ENCODE measurements at regions not wholly inside any gene's neighbourhood (a gene's known extent, or its start where the extent isn't known, plus 50 kb on each side); places are given as distances from the start of the nearest gene placed in this dataset.

DNA sequence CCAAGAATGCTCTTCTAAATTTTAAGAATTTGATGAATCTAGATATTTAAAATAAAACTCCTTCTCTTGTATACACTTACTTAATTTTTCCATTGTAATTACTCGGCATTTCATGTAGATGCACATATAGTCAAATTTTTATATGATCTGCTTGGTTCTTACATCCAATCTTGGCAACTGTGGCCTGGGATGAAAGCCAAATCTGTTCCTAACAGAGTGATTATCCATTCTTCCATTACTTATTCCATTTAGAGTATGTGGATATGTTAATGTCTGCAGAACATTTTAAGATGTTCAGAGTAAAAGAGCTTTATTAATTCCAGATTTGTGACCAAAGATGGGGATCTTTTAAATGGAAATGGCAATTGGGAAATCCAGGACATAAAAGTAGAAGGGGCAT lies 144.1 kb upstream of the PDE7B start:
- Histone ChIP-seq H3K4me1 (replicated peaks in 1 of 4; ENCODE audit: control insufficient read depth in 3 of 4, insufficient read depth in 4 of 4, low read length in 3 of 4) (no peaks in the 10 kb centered on the region), H2AFZ (ENCODE audit: low read length) (no peak overlapping the region), H3K4me2 (ENCODE audit: insufficient read depth in 1 of 2, low read depth in 2 of 2, low read length in 2 of 2) (no peak overlapping the region), H3K56ac (replicated peaks; ENCODE audit: insufficient read length, low read depth, low read length) (no peak overlapping the region), H3K79me1 (ENCODE audit: low read depth, low read length) (no peaks in the 10 kb centered on the region), H3K18ac (ENCODE audit: extremely low read depth, low read length) (no peak overlapping the region), H2BK15ac (ENCODE audit: low read length) (no peak overlapping the region), H2BK20ac (ENCODE audit: low read length) (no peak overlapping the region), H4K20me1 (replicated peaks in 1 of 2; ENCODE audit: control insufficient read depth in 1 of 2, insufficient read depth in 2 of 2, low read length in 2 of 2) (no peaks in the 10 kb centered on the region), H3K23ac (ENCODE audit: insufficient read length) (no peak overlapping the region), H3K4me3 (ENCODE audit: extremely low read depth in 1 of 4, insufficient read depth in 2 of 4, low read depth in 3 of 4, low read length in 4 of 4) (no peak overlapping the region), H3K79me2 (ENCODE audit: control insufficient read depth in 1 of 2, insufficient read depth in 2 of 2, low read length in 2 of 2) (no peaks in the 10 kb centered on the region), H3K23me2 (ENCODE audit: low read depth, low read length) (no peaks in the 10 kb centered on the region), H4K91ac (replicated peaks; ENCODE audit: insufficient read length, low read length) (no peak overlapping the region), H3K27me3 (replicated peaks in 1 of 4; ENCODE audit: control insufficient read depth in 3 of 4, extremely low read depth in 1 of 4, insufficient read depth in 3 of 4, low read length in 3 of 4) (no peaks in the 10 kb centered on the region), H4K8ac (ENCODE audit: extremely low read depth, insufficient read depth, low read length) (no peak overlapping the region), H2BK12ac (ENCODE audit: low read depth, low read length) (no peak overlapping the region), H2BK120ac (replicated peaks; ENCODE audit: low read depth, low read length) (no peak overlapping the region), H3K4ac (replicated peaks; ENCODE audit: insufficient read length, low read depth, low read length) (no peak overlapping the region), H3K27ac (ENCODE audit: low read depth, low read length) (no peak overlapping the region), H3K36me3 (ENCODE audit: control insufficient read depth in 2 of 4, insufficient read depth in 4 of 4, low read length in 3 of 4) (no peaks in the 10 kb centered on the region), H4K5ac (ENCODE audit: insufficient read length, low read depth, low read length) (no peak overlapping the region), H2BK5ac (ENCODE audit: low read depth, low read length) (no peak overlapping the region), H3K14ac (ENCODE audit: insufficient read length) (no peak overlapping the region), H3K9ac (replicated peaks in 1 of 4; ENCODE audit: extremely low read depth in 1 of 4, low read depth in 3 of 4, low read length in 3 of 4) (no peak overlapping the region), H3K9me3 (ENCODE audit: insufficient read depth in 2 of 2, low read depth in 1 of 2, low read length in 1 of 2) (no peaks in the 10 kb centered on the region), H2AK5ac (ENCODE audit: low read depth, low read length) (no peak overlapping the region)
- TF ChIP-seq NANOG (IDR thresholded peaks at IDR 0.05; ENCODE audit: insufficient read depth, low read depth, low read length, poor library complexity, severe bottlenecking): no peak
- 80% methylated on average over 1 of the region's 1 CpG; no CpG with 5 or more reads in 1 of the 2 experiments for WGBS, 2 experiments (ENCODE audit: extremely low coverage in 1 of 2, insufficient coverage in 1 of 2, insufficient read length in 1 of 2, insufficient replicate concordance in 2 of 2, low coverage in 1 of 2, low lambda C conversion rate in 2 of 2, missing lambda C conversion rate in 1 of 2)
- FAIRE-seq: no peak
- ChIA-PET CTCF (ENCODE audit: partially characterized antibody) (interaction anchor here (1.4 kb wide), 1 partner anchor 36 kb away, joined by 3 read pairs; no protein-coding TSS in a partner anchor), POLR2A (ENCODE audit: partially characterized antibody) (no interaction called here)
- DNase-seq (ENCODE audit: low read depth in 1 of 2, low spot score in 2 of 2): no peak
